B cell (primary cell): ENCODE measurements at regions not wholly inside any gene's neighbourhood (a gene's known extent, or its start where the extent isn't known, plus 50 kb on each side); places are given as distances from the start of the nearest gene placed in this dataset.

Experiments
- ATAC-seq: fragments of 200-7000 bp; cut with Tn5 transposase; one replicate; pipeline ENCODE4 v1.10.0; 2021; ENCODE audit warnings: low read depth, mild to moderate bottlenecking, moderate number of reproducible peaks, moderate library complexity
- CTCF ChIA-PET: fragments of 350-600 bp; sonication (Branson Sonifier 250); formaldehyde crosslinking; loops from one replicate; lab custom pipeline; 2021; ENCODE audit warnings: antibody characterized with exemption, inconsistent platforms; lab: Charles Lee
- POLR2A ChIA-PET: fragments of 350-600 bp; sonication (Branson Sonifier 250); formaldehyde crosslinking; loops from one replicate; lab custom pipeline; 2021; ENCODE audit warnings: antibody characterized with exemption; lab: Charles Lee
- DNase-seq: peaks from one replicate; pipeline ENCODE4 v3.0.0; 2013
- H2AFZ ChIP-seq: 2 replicates; pipeline ENCODE4 v1.6.1; 2012; ENCODE audit warnings: mild to moderate bottlenecking, low read depth, low read length; ENCODE audit not compliant: insufficient read depth, poor library complexity, severe bottlenecking
- H3K27ac ChIP-seq, 2 donors: 1 replicate in 1 of 2; 2 replicates in 1 of 2; pipeline ENCODE4 v1.5.1; 2012 to 2013; ENCODE audit warnings: low read length in 2 of 2, mild to moderate bottlenecking in 2 of 2, moderate library complexity in 1 of 2
- H3K27me3 ChIP-seq, 4 experiments: fragments of 200-600 bp in 1 of 4; sonication (generic) in 1 of 4; replicated peaks in 1 of 4; 1 replicate in 2 of 4; 2 replicates in 2 of 4; pipeline versions ENCODE4 v1.6.1 to v1.7.0; 2013 to 2016; ENCODE audit warnings: low read length in 3 of 4, mild to moderate bottlenecking in 2 of 4, mixed read lengths in 1 of 4, moderate library complexity in 1 of 4; ENCODE audit not compliant: insufficient read depth in 4 of 4, control insufficient read depth in 3 of 4; ENCODE audit errors: control extremely low read depth in 1 of 4
- H3K36me3 ChIP-seq, 2 experiments: replicated peaks in 1 of 2; 1 replicate in 1 of 2; 2 replicates in 1 of 2; pipeline versions ENCODE4 v1.6.1 to v1.7.1; 2013; ENCODE audit warnings: low read length in 1 of 2; ENCODE audit not compliant: insufficient read depth in 2 of 2, control insufficient read depth in 1 of 2; ENCODE audit errors: control extremely low read depth in 1 of 2, extremely low read depth in 1 of 2
- H3K4me1 ChIP-seq, 2 donors: fragments of 200-600 bp in 1 of 2; sonication (generic) in 1 of 2; 1 replicate in 1 of 2; 2 replicates in 1 of 2; pipeline versions ENCODE4 v1.5.1 to v1.6.1; 2013 to 2017; ENCODE audit warnings: low read length in 2 of 2; ENCODE audit not compliant: control insufficient read depth in 2 of 2, insufficient read depth in 2 of 2
- H3K4me2 ChIP-seq: replicated peaks from 2 replicates; pipeline ENCODE3; 2012; ENCODE audit warnings: mild to moderate bottlenecking, low read depth, low read length; ENCODE audit not compliant: poor library complexity, severe bottlenecking
- H3K4me3 ChIP-seq, 5 experiments: fragments of 200-600 bp in 1 of 5; sonication (generic) in 1 of 5; 1 replicate in 3 of 5; 2 replicates in 2 of 5; pipeline versions ENCODE4 v1.5.1 to v1.7.0; 2011 to 2016; ENCODE audit warnings: low read length in 4 of 5, mild to moderate bottlenecking in 4 of 5, low read depth in 2 of 5, control low read depth in 1 of 5, moderate library complexity in 1 of 5; ENCODE audit not compliant: insufficient read depth in 1 of 5; ENCODE audit errors: control extremely low read depth in 1 of 5, extremely low read depth in 1 of 5
- H3K79me2 ChIP-seq: fragments of 200-600 bp; sonication (generic); one replicate; pipeline ENCODE4 v1.6.0; 2016; ENCODE audit warnings: low read length; ENCODE audit not compliant: control insufficient read depth, insufficient read depth
- H3K9ac ChIP-seq: fragments of 200-600 bp; sonication (generic); 2 replicates; pipeline ENCODE4 v1.6.1; 2017; ENCODE audit warnings: mild to moderate bottlenecking, low read length, moderate library complexity
- H3K9me3 ChIP-seq, 3 donors: one replicate each; pipeline versions ENCODE4 v1.6.1 to v1.7.1; 2013; ENCODE audit warnings: low read length in 2 of 3; ENCODE audit not compliant: control insufficient read depth in 2 of 3, insufficient read depth in 1 of 3; ENCODE audit errors: control extremely low read depth in 1 of 3
- H4K20me1 ChIP-seq: 2 replicates; pipeline ENCODE4 v1.6.0; 2012; ENCODE audit warnings: mild to moderate bottlenecking, low read length; ENCODE audit not compliant: insufficient read depth, control insufficient read depth, poor library complexity, severe bottlenecking
- H3K27ac Mint-ChIP-seq: one replicate; pipeline ENCODE4 v1.8.0; 2021; ENCODE audit warnings: mixed read lengths
- H3K27me3 Mint-ChIP-seq: one replicate; pipeline ENCODE4 v1.8.0; 2021; ENCODE audit warnings: mixed read lengths
- H3K4me1 Mint-ChIP-seq: one replicate; pipeline ENCODE4 v1.8.0; 2021; ENCODE audit warnings: mixed read lengths
- H3K4me3 Mint-ChIP-seq: one replicate; pipeline ENCODE4 v1.8.0; 2021; ENCODE audit warnings: mixed read lengths
- H3K9me3 Mint-ChIP-seq: one replicate; pipeline ENCODE4 v1.8.0; 2022; ENCODE audit warnings: mixed read lengths; ENCODE audit not compliant: insufficient read depth
- EZH2 ChIP-seq: IDR thresholded peaks from 2 replicates; pipeline ENCODE4 v1.6.1; 2012; ENCODE audit warnings: borderline replicate concordance, low read depth, mild to moderate bottlenecking, moderate library complexity, low read length; ENCODE audit not compliant: insufficient read depth, poor library complexity, severe bottlenecking
- WGBS: methylation state at CpG from one replicate; pipeline ENCODE4 v1.1.5; 2013; ENCODE audit warnings: missing lambda C conversion rate; ENCODE audit not compliant: insufficient coverage; 5-methylcytosine and 5-hydroxymethylcytosine counted together
- intact Hi-C: fragments of 100-400 bp; cut with micrococcal nuclease; formaldehyde crosslinking; loops from one replicate; pipeline ENCODE4 v1.10.0; 2022
- TF ChIP-seq, protein P1 (sequence below): fragments of 200-600 bp; IDR thresholded peaks from one replicate; pipeline ENCODE4 v1.8.0; 2022; ENCODE audit warnings: antibody characterized with exemption, mild to moderate bottlenecking

DNA sequence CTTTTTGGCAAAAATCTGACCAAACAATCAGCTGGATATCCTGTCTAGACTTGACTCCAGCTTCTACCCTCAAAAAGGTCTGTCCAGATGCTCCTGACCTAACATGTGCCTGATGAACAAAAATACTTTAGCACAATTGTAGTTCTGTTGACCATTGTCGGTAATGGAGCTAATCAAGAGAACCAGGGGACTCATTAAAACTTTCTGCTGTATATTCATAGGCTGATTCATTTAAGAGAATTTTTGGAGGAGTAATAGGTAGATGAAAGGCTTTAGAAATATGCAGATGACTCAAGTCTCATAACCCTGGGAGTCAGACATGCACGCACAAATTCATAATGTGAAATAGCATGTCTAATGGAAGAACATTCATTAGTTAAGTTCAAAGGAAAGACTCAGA is 514.2 kb downstream of the TXNL1 start:
- intact Hi-C loops, result no loop called here

DNA sequence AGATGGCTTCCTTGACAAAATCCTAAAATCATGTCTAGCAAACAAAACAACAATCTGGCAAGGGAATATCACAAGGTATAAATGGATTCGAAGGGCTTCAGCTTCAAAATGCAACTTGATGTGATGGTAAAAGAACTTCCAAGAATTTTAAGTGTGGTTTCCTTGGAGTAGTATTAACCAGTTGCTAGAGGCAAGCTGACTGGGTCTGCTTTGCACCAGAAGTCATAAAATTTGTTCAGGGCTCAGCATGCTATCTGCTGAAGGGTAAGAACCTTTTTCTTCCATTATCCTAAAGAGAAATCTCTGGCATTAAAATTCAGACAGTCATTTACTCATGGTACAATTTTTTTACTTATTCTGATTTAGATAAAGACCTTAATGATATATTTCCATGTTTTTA is 516.7 kb downstream of the TXNL1 start:
- 100% methylated on average over 1 of the region's 1 CpG for WGBS
- no peaks in the 10 kb centered on the region for H3K36me3 ChIP-seq
- H3K79me2 ChIP-seq, result no peaks in the 10 kb centered on the region
- H3K9me3 Mint-ChIP-seq, result no peaks in the 10 kb centered on the region
- no peaks in the 10 kb centered on the region for H3K9me3 ChIP-seq
- no peak overlapping the region for H2AFZ ChIP-seq
- H3K4me1 ChIP-seq, result no peaks in the 10 kb centered on the region
- no peak for TF ChIP-seq EZH2
- intact Hi-C loops, result no loop called here
- H3K9ac ChIP-seq, result no peak overlapping the region
- ATAC-seq (no peak), DNase-seq (no peak)
- H3K27me3 ChIP-seq, result no peaks in the 10 kb centered on the region
- peaks cover 3% of the 10 kb centered on the region for H3K4me1 Mint-ChIP-seq
- no peak overlapping the region for H3K27ac ChIP-seq
- H3K4me2 ChIP-seq, result no peak overlapping the region
- H3K4me3 Mint-ChIP-seq, result no peak overlapping the region
- H3K27ac Mint-ChIP-seq, result no peak overlapping the region
- ChIA-PET CTCF (no interaction called here), POLR2A (no interaction called here)
- no peaks in the 10 kb centered on the region for H3K27me3 Mint-ChIP-seq
- H3K4me3 ChIP-seq, result no peak overlapping the region
- no peaks in the 10 kb centered on the region for H4K20me1 ChIP-seq

More for the DNA sequence above, 514.2 kb downstream of the TXNL1 start:
- no peak overlapping the region for H3K4me3 ChIP-seq
- no peak for DNase-seq
- no peaks in the 10 kb centered on the region for H3K79me2 ChIP-seq
- H3K27me3 ChIP-seq, result no peaks in the 10 kb centered on the region
- H3K36me3 ChIP-seq, result no peaks in the 10 kb centered on the region
- H3K4me1 ChIP-seq, result no peaks in the 10 kb centered on the region
- Mint-ChIP-seq H3K27me3 (no peaks in the 10 kb centered on the region), H3K9me3 (no peaks in the 10 kb centered on the region), H3K4me1 (peaks cover 4% of the 10 kb centered on the region), H3K27ac (no peak overlapping the region), H3K4me3 (no peak overlapping the region)
- no peak overlapping the region for H3K27ac ChIP-seq
- TF ChIP-seq, protein P1, sequence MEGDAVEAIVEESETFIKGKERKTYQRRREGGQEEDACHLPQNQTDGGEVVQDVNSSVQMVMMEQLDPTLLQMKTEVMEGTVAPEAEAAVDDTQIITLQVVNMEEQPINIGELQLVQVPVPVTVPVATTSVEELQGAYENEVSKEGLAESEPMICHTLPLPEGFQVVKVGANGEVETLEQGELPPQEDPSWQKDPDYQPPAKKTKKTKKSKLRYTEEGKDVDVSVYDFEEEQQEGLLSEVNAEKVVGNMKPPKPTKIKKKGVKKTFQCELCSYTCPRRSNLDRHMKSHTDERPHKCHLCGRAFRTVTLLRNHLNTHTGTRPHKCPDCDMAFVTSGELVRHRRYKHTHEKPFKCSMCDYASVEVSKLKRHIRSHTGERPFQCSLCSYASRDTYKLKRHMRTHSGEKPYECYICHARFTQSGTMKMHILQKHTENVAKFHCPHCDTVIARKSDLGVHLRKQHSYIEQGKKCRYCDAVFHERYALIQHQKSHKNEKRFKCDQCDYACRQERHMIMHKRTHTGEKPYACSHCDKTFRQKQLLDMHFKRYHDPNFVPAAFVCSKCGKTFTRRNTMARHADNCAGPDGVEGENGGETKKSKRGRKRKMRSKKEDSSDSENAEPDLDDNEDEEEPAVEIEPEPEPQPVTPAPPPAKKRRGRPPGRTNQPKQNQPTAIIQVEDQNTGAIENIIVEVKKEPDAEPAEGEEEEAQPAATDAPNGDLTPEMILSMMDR, result no peak
- TF ChIP-seq EZH2, result no peak
- no peaks in the 10 kb centered on the region for H4K20me1 ChIP-seq
- ChIA-PET CTCF (no interaction called here), POLR2A (no interaction called here)
- no peak overlapping the region for H3K9ac ChIP-seq
- H2AFZ ChIP-seq, result no peak overlapping the region
- H3K9me3 ChIP-seq, result no peaks in the 10 kb centered on the region
- ATAC-seq, result no peak
- no peak overlapping the region for H3K4me2 ChIP-seq
- WGBS, result 73% methylated on average over 1 of the region's 2 CpGs
